ENCODE measurements at regions not wholly inside any gene's neighbourhood (a gene's known extent, or its start where the extent isn't known, plus 50 kb on each side); places are given as distances from the start of the nearest gene placed in this dataset.

GRCh38 chr17:79171188-79171587 is 96.6 kb downstream of the ENGASE start:
- no peak for TF ChIP-seq CTCF (IDR thresholded peaks at IDR 0.05; ENCODE audit: borderline replicate concordance, extremely low read depth, low read length, poor library complexity, severe bottlenecking)
- TF ChIP-seq EZH2 (IDR thresholded peaks at IDR 0.05; ENCODE audit: borderline replicate concordance, low read depth, low read length, severe bottlenecking) = no peak

Measured in DND-41 (cell line).